Fibroblast of upper back skin (primary cell): ENCODE measurements at regions not wholly inside any gene's neighbourhood (a gene's known extent, or its start where the extent isn't known, plus 50 kb on each side); places are given as distances from the start of the nearest gene placed in this dataset.
A peak's percentile ranks its signal among the peaks of the same experiment; 100 is the strongest.

Source experiments
- DNase-seq: peaks from one replicate; pipeline ENCODE4 v3.0.0-alpha.2; 2013

DNA sequence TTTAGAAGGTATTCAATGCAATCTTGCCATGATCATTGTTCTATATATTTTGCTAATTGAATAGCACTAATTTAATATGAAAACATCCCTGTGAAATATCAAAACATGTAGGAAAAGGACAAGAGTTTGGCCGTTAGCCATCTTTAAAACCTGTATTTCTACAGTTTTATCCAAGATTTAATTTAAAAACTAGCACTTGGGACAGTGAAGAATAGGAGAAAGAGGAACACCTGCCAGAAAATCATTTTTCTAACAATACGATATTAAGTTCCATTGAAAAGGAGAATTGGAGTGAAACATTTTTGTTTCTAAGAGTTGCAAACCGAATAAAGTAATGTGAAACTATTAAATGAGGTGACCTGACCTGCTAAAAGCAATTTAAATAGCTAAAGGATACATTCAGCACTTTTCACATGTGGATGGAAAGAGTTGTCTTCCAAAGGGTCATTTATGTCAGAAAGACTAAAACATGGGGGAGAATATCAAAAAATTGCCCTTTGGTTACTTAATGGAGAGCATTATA, 1673.6 kb upstream of the MIR17HG start:
- DNase-seq: no peak

DNA sequence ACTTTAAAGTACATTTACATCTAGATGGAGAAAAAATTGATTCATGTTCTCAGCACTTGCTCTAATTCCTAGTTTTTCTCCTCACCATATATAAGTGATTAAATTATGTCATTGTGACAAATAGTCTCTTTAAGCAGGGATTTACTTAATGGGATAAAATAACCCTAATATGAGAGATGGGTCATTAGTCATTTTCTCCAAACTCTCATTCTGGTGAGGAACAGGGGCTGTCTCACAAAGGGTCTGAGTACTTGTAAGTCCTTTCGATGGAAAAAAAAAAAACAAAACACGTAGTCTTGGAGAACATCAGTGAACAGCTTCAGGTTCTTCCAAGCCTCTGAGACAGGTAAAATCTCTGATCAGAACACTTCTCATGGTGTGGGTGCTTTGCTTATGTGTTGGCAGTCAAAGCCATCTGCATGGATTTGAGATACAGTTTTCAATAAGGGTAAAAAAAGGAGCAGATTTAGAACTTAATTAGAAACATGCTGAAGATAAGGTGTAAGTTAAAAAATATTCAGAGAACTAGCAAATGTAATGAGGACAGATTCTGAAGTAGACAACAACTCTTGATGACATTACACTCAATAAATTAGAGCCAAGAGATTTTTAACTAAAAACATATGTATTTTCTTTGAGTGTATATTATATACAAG, 1668.9 kb upstream of the MIR17HG start:
- no peak for DNase-seq

DNA sequence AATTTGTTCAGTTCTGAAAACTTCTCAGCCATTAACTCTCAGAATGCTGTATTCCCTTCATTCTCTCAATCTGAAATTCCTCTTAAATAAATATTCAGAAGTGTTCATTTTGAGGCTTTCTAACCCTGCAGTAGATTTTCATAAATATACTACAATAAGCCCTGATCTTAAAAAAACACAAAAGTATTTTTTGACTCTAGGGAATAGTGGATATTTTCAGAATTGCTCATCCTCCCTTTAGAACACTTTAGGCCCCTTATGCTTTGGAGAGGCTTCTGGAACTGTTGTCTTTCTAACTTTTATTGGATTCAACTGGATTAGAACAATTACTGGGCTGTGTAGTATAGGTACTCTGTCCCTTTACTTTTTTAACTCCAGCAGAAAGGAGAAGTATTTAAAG, 1662.6 kb upstream of the MIR17HG start:
- peak; percentile 56 for DNase-seq

DNA sequence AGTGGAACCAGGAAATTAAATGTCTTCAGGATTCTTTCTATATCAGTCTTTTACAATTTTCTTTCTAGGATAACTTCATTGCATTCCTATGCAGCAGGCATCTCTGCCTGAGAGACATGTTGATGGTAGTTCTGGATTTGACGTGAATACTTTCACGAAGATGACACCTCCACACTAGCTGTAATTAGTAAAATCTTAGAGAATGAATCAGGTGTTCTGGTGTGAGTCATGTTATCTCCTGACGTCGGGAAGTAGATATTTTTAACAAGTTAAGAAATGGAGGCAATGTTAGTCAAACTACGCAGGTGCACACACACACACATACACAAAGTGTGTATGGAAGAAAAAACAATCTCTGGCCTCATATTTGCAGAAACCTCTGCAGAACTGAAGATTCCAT, 1661.3 kb upstream of the MIR17HG start:
- no peak for DNase-seq

DNA sequence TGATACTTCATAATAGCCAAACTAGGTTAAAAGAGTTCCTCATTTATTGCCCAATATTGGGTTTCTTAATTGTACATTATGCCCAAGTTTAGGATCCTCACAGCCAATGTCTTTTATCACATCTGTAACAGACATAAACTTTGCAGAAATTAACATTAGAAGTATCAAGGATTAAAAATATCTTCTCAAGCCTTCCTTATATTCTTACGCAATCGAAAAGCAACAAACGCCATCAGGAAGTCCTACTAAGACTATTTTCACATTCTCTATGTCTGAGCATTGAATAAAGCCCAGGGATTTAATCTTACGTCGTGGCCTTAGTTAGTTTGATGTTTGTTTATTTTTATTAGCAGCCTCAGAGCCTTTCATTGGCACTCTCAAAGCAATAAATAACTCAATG, 1660.4 kb upstream of the MIR17HG start:
- DNase-seq: no peak

DNA sequence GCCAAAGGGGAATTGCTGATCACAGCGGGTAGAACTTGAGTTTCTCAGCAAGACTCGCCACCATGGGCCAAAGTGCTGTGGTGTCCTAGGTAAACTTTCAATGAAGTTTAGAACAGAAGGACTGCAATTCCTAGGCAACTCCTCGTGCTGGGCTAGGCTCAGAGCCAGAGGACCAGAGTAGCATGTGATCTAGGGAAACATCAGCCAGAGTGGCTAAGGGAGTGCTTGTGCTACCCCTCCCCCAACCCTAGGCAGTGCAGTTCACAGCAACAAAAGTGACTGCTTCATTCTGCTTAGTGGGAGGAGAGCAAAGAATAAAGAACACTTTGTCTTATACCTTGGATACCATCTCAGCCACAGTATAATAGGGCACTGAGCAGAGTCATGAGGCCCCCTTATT, 1658.6 kb upstream of the MIR17HG start:
- DNase-seq: peak; percentile 5

DNA sequence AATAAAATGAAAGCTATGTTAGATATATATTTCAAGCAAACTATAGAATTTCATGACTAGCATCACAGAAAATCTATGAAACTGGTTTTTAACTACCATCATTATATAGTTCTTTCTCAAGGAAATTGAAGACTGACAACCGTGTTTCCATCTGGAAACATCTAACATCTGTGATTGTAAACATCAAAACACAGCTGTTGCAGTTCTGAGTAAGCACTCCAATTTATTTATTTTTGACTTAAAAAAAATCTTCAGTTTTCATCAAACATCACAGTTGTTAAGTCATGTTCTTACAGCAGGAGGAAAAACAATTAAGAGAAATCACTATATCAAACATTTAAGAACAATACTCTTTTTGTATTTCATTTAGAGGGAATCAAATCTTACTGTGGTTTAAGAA, 1653.0 kb upstream of the MIR17HG start:
- DNase-seq: no peak

DNA sequence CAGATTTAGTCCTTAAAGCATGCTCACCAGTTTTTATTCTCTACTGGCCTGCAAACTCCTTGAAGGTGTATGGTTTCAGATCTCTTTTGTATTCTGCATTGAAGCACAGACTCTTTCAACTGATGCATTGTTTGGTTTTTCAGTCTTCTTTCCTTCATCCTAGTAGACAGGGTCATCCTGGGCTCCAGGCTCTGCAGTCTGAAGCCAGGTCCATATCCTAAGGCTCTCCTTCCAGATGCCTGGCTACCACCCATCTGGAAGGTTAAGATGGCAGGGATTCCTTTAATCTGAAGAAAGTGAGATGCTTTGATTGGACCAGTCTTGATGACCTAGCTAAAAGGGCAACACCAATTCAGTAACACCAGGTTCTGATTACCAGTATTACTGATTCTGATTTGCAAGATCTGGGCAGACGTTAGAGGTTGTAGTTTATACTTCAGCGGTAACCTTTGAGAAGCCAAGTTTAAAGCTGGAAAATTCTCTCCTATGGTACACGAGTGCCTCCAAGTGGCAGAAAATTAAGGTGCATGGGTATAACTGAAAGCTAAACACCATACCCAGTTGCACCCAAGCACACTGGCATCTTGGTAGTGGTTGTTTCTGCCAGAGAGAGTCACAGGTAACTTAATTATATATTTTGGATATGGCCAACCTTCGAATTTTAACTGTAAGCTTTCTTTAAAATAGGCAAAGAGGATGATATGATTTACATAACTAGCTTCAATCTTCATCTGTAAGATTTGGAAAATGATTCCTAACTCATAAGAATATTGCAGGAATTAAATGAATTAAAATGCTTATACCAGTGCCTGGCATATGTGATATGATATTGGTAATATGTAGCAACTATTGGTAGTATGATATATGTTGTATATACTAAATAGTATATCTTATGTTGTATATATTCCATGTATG, 1651.9 kb upstream of the MIR17HG start:
- peak; percentile 28 for DNase-seq

DNA sequence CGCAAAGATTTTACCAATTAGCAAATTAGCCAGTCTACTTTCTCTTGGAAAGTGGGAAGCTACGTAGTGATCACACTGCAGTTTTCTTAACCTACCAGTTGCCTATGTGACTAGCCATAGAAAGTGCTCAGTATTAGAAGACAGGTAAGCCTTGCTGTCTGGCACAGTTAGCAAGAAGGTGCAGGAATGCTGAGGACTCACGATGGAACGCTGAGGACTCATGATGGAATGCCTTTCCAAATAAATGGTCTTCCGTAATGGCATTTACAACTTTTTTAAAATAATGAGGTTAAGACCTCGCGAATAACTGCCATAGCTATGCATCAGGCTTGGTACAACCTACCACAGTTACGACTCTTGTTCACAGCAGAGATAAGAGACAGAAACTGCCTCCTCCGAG, 1645.6 kb upstream of the MIR17HG start:
- DNase-seq: no peak

DNA sequence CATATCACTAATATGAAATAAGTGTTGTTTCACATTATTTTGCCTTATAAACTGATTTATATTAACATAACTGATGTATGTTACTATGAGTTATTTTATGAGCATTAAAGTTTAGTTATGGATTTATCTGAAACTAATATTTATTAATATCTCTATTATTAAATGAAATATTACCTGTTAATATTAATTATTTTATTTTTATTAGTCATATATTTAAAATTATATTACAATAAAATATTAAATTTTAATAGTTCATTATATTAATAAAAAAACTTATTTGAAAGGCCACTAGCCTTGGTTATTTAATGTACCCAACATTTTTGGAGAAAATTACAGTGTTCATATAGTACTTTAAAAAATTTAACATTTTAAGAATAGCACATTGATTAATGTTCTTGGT, 1643.4 kb upstream of the MIR17HG start:
- no peak for DNase-seq

DNA sequence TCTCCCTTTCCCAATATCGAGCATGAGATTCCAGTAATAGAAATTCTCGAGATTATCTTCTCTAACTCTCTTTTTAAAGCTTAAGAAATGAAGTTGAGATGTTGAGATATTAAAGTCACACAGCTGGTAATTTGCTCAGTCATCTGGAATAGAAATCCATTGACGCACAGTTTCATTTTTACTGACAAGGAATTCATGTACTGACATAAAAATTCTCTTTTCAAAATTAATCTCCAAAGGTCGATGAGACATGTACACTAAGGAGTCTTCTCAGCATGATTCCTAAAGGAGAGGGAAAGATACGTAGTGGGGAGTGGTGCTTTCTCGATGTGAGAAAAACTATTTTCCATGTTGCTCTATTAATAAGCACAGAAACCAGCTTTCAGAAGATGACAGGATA, 1639.5 kb upstream of the MIR17HG start:
- DNase-seq: no peak

DNA sequence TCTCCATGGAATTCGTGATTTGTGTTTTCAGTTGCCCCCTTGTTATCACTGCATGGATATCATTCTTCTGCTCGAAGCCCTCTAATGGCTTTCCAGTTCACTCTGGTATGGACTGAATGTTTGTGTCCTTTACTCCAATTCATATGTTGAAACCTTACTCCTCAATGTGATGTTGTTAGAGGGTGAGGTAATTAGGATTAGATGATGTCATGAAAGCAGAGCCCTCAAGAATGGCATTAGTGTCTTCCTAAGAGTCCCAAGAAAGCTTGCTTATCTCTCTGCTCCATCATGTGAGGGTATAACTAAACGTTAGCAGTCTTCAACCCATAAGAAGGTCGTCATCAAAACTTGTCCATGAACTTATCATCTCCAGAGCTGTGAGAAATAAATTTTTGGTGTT, 1626.3 kb upstream of the MIR17HG start:
- DNase-seq: no peak

DNA sequence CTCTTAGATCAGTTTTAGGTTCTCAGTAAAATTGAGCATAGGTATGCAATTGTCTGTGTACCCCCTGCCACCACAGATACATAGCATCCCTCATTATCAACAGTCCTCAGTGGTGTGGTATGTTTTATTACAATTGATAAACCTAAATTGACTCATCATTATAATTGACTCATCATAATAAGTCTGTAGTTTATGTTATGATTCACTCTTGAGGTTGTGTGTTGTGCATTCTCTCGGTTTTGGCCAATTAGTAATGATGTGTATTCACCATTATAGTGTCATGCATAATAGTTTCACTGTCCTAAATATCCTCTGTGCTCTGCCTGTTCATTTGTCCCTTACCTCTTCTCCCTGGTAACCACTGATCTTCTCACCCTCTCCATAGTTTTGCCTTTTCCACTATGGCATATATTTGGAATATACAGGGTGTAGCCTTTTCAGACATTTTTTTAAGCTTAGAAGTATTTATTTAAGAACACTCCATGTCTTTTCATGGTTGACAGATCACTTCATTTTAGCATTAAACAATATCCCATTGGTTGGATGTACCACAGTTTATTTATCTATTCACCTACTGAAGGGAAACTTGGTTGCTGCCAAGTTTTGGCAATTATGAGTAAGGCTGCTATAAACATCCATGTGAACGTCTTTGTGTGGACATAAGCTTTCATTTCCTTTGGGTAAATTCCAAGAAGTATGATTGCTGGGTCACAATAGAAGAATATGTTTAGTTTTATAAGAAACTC, 1620.6 kb upstream of the MIR17HG start:
- DNase-seq: peak; percentile 12

DNA sequence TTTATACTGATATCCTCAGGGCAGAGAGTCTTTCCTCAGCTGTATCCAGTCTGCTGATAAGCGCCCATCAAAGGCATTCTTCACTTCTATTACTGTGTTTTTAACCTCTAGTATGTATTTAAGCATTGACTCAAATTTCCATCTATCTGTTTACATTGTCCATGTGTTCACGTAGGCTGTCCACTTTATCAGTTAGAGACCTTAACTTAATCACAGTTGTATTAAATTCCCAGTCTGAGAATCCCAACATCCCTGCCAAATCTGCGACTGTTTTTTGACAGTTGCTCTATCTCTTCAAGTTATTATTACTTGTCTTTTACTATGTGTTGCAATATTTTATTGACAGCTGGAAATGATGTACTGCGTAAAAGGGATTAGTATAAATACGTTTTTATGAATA, 1613.7 kb upstream of the MIR17HG start:
- no peak for DNase-seq

DNA sequence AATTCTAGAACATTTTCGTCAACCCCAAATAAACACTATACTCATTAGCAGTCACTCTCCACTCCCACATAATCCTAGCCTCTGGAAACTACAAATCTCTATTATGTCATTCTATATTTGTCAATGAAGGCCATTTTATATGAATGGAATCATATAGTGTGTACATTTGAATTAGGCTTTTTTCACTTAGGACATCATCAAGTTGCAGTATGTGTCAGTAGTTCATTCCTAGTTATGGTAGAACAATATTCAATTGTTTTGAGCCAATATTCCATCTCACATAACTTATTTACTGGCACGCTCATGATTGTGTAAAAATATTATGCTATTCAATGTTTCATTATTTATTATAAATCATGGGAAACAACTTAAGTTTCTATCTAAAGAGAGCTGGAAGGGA, 1610.4 kb upstream of the MIR17HG start:
- DNase-seq: no peak

DNA sequence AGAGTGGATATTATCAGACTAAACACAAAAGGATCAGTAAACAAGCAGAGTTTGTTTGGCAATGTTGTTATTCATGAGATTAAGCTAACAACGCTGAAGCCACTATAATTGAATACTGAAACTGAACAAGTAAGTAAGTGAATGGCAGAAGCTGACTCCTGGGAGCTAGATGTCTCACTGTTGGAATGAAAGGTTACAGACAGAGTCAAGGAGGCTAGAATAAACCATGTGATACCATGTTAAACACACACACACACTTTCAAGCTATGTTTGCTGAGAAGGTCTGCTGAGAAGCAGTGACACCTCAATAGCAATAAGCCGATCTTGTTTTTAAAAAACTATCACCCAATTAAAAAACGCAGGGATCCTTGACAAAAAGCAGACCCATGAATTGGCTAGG, 1609.4 kb upstream of the MIR17HG start:
- DNase-seq: no peak

DNA sequence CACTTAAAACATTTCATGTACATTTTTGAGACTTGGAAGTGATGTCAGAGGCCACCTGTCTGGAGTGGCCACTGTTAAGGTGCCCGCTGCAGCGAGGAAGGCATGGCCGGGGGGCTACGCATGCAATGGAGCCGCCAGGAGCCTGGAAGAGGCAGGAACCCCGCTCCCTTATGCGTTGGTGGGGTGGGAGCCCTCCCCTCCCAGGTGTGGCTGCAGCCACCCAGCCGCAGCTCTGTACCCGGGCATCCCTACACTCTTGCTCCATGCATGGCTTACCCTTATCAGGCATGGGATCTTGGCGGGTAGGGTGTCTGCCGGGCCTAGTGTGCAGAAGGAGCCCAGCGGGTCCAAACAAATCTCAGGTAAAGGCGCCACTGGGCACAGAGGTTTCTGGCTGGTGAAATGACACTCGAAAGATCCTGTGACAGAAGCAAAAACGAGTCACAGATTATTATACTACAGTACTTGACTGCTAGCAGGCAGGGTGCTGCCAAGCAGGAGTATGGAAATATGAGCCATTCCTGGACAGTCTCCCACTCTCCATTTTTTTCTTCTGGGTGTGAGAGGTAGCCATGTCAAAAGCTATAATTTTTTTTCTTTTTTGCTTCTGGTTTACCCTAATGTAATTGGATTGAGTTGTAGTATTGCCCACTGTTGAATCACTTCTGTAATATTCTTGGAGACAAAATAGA, 1606.3 kb upstream of the MIR17HG start:
- DNase-seq: no peak

DNA sequence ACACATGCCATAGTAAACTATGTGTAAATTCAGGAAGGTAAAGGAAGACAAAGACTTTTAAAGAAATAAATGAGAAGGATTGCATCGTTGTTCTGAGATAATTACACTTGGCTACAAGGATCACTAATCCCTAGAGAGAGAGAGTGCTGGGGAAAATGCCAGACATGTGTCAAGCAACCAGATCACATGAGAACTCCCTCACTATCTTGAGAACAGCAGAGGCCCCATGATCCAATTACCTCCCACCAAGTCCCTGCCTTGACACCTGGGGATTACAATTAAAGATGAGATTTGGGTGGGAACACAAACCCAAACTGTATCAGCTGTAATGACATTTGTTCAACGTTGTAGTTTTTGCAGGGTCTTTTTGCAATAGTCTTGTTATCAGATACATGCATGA, 1600.9 kb upstream of the MIR17HG start:
- no peak for DNase-seq

DNA sequence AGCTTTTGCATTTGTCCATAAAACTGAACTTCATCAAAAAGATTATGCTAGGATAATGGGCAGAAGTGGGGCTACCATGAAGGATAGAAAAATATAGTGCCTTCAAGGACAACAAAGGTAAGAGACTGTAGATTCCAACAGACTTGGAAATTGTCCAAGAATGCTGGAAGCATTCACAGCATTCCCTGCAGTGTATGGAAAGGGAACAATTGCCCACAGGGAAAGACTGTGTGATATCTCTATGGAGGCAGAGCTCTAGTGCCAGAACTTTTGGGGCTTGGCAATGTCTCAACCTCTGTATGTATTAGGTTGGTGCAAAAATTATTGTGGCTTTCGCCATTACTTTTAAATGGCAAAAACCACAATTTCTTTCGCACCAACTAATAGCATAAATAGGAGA, 1598.8 kb upstream of the MIR17HG start:
- peak; percentile 1 for DNase-seq

DNA sequence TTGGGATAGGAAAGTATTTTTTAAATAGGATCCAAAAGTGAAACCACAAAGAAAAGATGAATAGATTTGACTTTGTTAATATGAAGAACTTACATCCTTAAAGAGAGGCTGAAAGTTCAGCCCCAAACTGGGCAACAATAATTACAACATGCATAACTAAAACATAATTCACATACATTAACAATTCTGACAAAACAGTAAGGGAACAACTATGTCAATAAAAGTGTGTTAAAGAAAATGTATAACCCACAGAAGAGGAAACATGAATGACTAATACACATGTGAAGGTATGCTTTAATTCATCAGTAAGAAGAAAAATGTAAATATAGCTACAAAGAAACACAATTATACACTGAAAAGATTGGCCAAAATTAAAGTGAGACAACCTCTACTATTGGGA, 1597.6 kb upstream of the MIR17HG start:
- DNase-seq: peak; percentile 8

DNA sequence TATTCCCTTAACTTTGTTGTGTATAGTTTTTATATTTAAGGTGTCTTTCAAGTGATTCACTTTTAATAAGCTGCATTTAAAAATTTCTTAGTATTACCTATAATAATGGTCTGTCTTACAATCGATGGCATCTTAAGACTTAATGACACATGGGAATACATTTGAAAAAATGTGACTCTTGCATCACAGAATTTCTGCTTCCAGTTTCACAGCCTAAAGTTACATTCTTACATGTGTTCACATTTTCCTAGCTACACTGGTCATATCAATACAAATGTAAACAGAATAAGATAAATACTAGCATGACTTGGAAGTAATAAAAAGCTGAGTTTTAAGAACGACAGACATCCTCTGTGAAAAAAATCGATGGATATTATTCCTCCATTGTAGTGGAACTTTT, 1597.1 kb upstream of the MIR17HG start:
- no peak for DNase-seq

DNA sequence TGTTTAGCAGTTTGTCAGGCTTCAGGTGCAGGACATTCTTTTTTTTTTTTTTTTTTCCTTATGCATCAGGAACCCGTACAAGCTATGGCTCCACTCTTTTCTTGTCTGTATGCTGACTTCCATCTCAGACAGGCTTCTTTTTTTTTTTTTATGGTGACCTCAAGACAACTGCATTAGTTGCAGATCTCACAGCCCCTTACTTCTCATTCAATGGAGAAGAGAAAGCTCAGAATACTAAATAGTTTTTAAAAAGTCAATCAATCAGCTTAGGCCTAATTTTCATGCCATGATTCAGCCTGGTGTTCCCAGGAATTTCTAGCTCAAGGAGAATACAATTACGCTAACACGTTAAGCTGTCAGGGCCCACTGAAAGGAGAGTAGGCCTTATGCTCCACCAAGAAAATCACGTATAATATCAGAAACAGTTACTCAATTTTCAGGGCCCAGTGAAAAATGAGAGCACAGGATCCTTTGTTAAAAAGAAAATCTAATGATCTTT, 1596.0 kb upstream of the MIR17HG start:
- no peak for DNase-seq

DNA sequence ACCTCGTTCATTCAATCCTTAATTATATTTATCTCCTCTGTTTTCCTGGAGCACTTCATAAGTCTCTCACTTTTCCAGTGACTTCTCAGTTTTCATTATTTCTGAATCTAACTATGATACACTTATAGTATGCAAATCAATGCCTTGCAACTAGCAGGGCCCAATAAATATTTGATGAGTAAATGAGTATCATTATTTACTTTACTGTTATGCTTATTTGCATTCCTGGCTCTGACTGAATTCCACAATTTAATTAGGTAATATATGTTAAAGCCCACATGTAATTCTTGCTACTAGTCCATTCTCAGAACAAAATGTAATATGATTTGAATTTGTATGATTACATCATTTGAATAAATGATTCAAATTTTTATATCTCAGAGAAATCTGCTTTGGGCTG, 1595.1 kb upstream of the MIR17HG start:
- DNase-seq: no peak
